ENCODE measurements at regions not wholly inside any gene's neighbourhood (a gene's known extent, or its start where the extent isn't known, plus 50 kb on each side); places are given as distances from the start of the nearest gene placed in this dataset.
"Not testable (repeated sequence)": the region's sequence is repeated elsewhere in the genome, so short reads cannot be mapped to it uniquely, and the experiment has no call there.

DNA sequence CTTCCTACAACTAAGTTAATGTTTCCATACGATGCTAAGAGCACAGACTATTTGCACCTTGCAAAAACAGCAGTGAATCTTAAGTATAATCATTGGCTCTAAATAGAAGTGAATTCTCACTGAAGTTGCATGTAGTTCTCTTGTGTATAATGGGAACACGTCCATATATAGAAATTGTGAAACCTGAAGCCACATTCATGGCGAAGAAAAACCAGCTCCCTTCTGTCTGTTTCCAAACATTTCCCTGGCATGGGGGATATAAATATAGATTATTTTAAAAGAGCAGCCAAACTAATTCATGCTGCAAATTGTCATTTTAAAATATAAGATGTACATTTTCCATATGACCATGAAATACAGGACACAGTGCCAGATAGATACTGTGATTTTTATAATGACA, 71.1 kb downstream of the TRAM1L1 start:
- TF ChIP-seq Cebpa-rat (IDR thresholded peaks at IDR 0.05) = no peak
- no peak overlapping the region for H3K9ac ChIP-seq
- H3K4me1 ChIP-seq = no peaks in the 10 kb centered on the region
- H3K27ac ChIP-seq = no peak overlapping the region
- H3K27me3 ChIP-seq = no peaks in the 10 kb centered on the region
- no peaks in the 10 kb centered on the region for H4K20me1 ChIP-seq
- no peaks in the 10 kb centered on the region for H3K9me3 ChIP-seq
- no peak overlapping the region for H3K4me3 ChIP-seq
- H3K36me3 ChIP-seq = no peaks in the 10 kb centered on the region
- no peak overlapping the region for H3K4me2 ChIP-seq

DNA sequence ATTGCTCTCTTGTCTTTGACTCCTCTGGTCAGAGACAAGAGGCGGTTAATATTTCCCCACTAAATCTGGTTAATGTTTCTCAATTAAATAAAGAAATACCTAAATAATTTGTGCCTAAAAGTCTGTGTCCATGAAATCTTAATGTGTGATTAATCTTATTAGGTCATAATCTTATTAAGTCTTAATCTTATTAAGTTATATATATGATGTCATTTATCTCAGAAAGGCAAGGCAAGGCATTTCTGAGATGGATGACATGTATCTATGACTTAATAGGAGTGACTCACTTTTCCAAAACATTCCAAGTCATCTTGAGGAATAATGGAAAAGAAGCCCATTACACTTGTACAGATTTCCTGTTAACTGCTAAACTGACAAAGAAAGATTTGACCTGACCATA, 74.7 kb downstream of the TRAM1L1 start:
- TF ChIP-seq Cebpa-rat (IDR thresholded peaks at IDR 0.05) = no peak
- H3K4me1 ChIP-seq = no peaks in the 10 kb centered on the region
- no peaks in the 10 kb centered on the region for H4K20me1 ChIP-seq
- no peaks in the 10 kb centered on the region for H3K9me3 ChIP-seq
- H3K9ac ChIP-seq = no peak overlapping the region
- H3K4me2 ChIP-seq = no peak overlapping the region
- H3K36me3 ChIP-seq = no peaks in the 10 kb centered on the region
- no peak overlapping the region for H3K4me3 ChIP-seq
- H3K27ac ChIP-seq = no peak overlapping the region
- H3K27me3 ChIP-seq = no peaks in the 10 kb centered on the region

DNA sequence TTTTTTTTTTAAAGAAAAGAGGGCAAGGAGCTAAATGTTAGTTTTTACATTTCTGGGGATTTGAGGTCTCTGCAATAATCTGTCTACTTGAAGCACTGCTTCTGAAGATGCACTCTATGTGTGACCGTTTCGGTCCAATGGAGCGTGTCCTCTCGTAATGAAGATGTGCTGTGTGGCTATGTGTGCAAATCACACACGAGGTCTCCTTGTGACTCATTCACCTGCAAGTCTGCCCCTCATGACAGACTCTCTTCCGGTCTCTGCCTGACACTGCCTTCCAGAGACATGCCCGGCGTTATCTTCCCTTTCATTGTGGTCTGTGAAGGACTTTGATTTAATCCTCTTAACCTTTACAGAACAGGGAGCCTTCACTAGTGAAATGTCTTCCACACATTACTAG, 84.3 kb downstream of the TRAM1L1 start:
- Histone ChIP-seq H3K4me2 (peak overlapping the region; percentile 4; the same call in 1 of the 2 replicates), H3K4me3 (no peak overlapping the region), H3K4me1 (peaks cover 9% of the 10 kb centered on the region), H3K36me3 (no peaks in the 10 kb centered on the region), H3K27ac (no peak overlapping the region), H3K9me3 (no peaks in the 10 kb centered on the region), H3K9ac (no peak overlapping the region), H4K20me1 (no peaks in the 10 kb centered on the region), H3K27me3 (no peaks in the 10 kb centered on the region)
- no peak for TF ChIP-seq Cebpa-rat (IDR thresholded peaks at IDR 0.05)

DNA sequence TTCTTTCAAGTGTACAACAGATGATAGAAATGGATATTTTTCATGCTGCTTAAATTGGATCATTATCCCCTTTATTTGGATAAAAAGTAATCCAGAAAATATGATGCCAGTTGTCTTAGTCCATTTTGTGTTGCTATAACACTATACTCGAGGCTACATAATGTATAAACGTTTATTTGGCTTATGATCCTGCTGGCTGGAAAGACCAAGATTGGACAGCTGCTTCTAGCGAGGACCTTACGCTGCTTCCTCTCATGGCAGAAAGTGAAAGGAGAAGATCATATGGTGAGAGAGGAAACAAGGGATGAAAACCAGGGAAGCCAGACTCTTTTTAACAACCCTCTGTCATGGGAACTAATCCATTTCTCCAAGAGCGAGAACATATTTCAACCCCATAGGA, 102.7 kb downstream of the TRAM1L1 start:
- Histone ChIP-seq H4K20me1 (no peaks in the 10 kb centered on the region), H3K4me1 (no peaks in the 10 kb centered on the region), H3K4me3 (no peak overlapping the region), H3K36me3 (no peaks in the 10 kb centered on the region), H3K27me3 (no peaks in the 10 kb centered on the region), H3K4me2 (no peak overlapping the region), H3K9ac (no peak overlapping the region), H3K27ac (no peak overlapping the region), H3K9me3 (no peaks in the 10 kb centered on the region)
- TF ChIP-seq Cebpa-rat (IDR thresholded peaks at IDR 0.05) = no peak

DNA sequence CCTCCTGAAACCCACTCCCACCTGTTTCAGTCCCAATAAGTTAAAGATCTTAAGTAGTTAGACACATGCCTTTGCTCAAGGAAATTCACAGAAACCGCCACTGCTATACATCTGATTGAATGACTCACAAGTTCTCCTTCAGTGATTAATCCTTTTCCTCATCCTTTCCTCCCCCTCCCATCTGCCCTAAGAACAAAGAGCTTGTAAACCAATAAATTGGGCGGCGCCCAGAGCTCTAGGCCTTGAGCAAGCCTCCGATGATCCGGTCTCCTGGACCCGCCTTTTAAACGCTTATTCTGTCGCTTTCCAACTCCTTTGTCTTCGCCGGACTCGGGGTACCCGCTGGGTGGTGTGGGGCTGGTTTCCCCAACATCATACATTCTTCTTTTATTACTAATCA, 104.9 kb downstream of the TRAM1L1 start:
- H3K36me3 ChIP-seq, H3K9me3 ChIP-seq, H3K4me3 ChIP-seq: not testable (repeated sequence)

DNA sequence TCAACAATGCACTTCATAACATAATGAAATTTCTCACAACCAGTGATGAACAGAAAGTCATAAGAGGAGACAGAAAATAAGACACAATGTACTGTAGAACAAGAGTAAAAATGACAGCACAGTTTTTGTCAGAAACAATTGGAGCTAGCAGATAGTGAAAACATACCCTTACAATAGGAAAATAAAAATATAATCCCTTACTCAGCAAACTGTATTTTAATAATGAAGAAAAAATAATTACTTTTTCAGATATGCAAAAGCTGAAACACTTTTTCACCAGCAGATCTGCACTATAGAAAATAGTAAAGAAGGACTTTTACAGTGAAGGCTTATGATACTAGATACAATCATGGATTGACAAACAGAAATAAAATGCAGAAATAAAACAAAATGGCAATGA, 126.3 kb downstream of the TRAM1L1 start:
- Histone ChIP-seq H3K9ac (no peak overlapping the region), H3K4me1 (no peaks in the 10 kb centered on the region), H3K9me3 (no peaks in the 10 kb centered on the region), H3K4me3 (no peak overlapping the region), H3K36me3 (no peaks in the 10 kb centered on the region), H3K27ac (no peak overlapping the region), H3K4me2 (no peak overlapping the region), H4K20me1 (no peaks in the 10 kb centered on the region), H3K27me3 (no peaks in the 10 kb centered on the region)
- no peak for TF ChIP-seq Cebpa-rat (IDR thresholded peaks at IDR 0.05)

More for the DNA sequence above, 104.9 kb downstream of the TRAM1L1 start:
- H3K4me2 ChIP-seq, H3K27ac ChIP-seq, H4K20me1 ChIP-seq, H3K4me1 ChIP-seq, H3K27me3 ChIP-seq, H3K9ac ChIP-seq: not testable (repeated sequence)

DNA sequence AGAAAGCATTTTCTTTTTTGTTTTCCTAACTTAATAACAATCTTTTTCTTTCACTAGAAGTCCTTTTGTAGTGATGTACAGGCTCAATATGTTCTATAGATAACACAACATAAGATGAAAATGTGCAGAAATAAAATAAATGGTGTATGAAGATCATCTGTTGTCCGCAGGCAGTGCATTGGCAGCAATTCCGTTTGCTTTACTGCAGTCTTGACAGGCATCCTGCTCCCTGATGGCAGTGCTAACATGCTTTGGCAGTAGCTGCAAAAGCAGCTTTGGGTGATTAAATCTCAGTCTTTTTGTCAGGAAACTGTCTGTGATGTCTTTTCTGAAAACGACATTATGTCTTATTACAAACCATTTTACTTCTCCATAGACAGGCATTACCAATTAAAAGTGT, 131.4 kb downstream of the TRAM1L1 start:
- no peak for TF ChIP-seq Cebpa-rat (IDR thresholded peaks at IDR 0.05)
- no peaks in the 10 kb centered on the region for H4K20me1 ChIP-seq
- H3K4me2 ChIP-seq = no peak overlapping the region
- no peak overlapping the region for H3K4me3 ChIP-seq
- no peak overlapping the region for H3K9ac ChIP-seq
- H3K4me1 ChIP-seq = no peaks in the 10 kb centered on the region
- H3K9me3 ChIP-seq = no peaks in the 10 kb centered on the region
- H3K36me3 ChIP-seq = no peaks in the 10 kb centered on the region
- H3K27ac ChIP-seq = no peak overlapping the region
- H3K27me3 ChIP-seq = no peaks in the 10 kb centered on the region

DNA sequence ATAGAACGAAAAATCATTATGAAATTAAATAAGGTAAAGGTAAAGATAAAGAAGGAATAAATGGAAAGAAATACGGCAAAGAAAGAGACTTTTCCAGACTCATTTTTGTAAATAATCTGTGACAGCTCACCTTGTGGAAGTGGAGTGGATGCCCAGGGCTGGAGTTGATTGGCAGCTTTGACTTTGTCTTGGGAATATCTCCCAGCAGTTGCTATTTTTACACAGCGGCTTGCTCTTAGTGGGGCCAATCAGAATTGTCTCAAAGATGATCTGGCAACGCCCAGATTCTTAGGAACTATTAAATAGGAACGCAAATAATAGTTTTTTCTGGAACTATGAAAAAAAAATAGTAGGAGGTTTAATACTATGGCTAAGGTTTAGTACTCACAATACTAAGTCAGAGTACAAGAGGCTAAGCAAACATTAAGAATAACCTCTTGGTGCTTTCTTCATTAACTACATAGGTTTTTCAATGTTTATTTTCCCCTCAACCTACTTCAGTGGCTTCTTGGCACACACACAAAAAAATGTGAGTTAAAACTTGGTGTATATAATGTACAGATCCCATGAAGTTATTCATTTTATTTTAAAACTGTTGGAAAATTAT, 132.7 kb downstream of the TRAM1L1 start:
- Histone ChIP-seq H3K27me3 (no peaks in the 10 kb centered on the region), H3K36me3 (no peaks in the 10 kb centered on the region), H3K9ac (no peak overlapping the region), H3K4me1 (no peaks in the 10 kb centered on the region), H3K27ac (no peak overlapping the region), H3K4me3 (no peak overlapping the region), H3K4me2 (no peak overlapping the region), H3K9me3 (no peaks in the 10 kb centered on the region), H4K20me1 (no peaks in the 10 kb centered on the region)
- TF ChIP-seq Cebpa-rat (IDR thresholded peaks at IDR 0.05) = no peak

DNA sequence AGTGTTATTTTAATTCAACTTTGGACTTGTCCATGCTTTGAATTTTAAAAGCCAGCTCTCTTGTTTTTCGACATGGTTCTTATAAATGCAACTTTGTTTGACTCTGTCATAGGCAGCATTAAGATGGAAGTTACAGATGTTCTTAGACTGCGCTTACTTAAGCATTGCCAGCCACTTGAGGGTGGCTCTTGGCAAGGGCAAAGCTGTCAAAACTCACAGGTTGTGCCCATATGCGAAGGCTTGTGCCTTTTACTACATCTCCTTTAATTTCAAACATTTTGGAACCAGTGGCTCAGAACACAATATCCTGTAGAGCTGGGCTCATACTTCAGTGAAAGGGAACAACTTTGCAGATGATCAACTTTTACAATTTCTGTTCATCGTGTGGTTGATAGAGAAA, 135.5 kb downstream of the TRAM1L1 start:
- Histone ChIP-seq H3K4me3 (no peak overlapping the region), H4K20me1 (no peaks in the 10 kb centered on the region), H3K9ac (no peak overlapping the region), H3K27me3 (no peaks in the 10 kb centered on the region), H3K27ac (no peak overlapping the region), H3K36me3 (no peaks in the 10 kb centered on the region), H3K9me3 (no peaks in the 10 kb centered on the region), H3K4me2 (no peak overlapping the region), H3K4me1 (peaks cover 6% of the 10 kb centered on the region)
- TF ChIP-seq Cebpa-rat (IDR thresholded peaks at IDR 0.05) = no peak

DNA sequence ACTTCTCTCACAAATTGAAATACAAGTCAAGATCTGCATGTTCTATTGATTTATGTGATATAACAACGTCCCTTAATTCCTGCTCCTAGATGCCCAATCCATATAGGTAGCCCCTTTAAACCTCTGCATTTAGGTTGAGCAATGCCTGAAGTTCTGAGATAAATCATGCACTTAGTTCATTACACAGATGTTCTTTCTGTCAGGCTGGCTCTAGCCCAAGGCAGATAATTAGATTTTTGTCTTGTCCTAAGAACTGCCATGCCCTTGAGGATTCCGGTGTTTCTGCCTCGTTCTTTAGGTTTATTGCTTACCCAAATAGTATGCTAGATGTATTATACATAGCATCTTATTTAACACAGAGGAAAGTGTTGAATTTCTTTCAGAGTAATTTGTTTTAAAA, 143.1 kb downstream of the TRAM1L1 start:
- Histone ChIP-seq H3K36me3 (no peaks in the 10 kb centered on the region), H3K9me3 (no peaks in the 10 kb centered on the region), H3K4me3 (no peak overlapping the region), H3K4me2 (no peak overlapping the region), H3K27me3 (no peaks in the 10 kb centered on the region), H3K27ac (no peak overlapping the region), H3K4me1 (peaks cover 6% of the 10 kb centered on the region), H3K9ac (no peak overlapping the region), H4K20me1 (no peaks in the 10 kb centered on the region)
- TF ChIP-seq Cebpa-rat (IDR thresholded peaks at IDR 0.05) = no peak

DNA sequence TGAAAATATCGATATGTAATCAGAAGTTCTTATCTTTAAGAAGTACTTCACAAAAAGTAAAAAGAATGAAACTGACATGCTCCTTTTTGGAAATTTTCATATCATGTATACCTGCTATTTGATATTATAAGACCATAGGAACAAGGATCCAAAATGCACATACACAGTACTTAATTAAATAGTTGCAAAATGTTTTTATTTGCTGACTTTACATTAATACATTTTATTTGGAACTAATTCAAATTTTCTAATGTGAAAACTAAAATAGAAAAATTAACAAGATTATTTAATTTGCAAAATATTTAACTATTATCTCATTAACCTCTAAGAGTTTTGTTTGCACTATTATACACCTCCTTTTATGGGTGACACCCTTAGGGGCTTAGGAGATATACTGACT, 155.0 kb downstream of the TRAM1L1 start:
- Histone ChIP-seq H3K36me3 (no peaks in the 10 kb centered on the region), H3K4me1 (no peaks in the 10 kb centered on the region), H3K4me3 (no peak overlapping the region), H3K4me2 (no peak overlapping the region), H3K27me3 (no peaks in the 10 kb centered on the region), H3K27ac (no peak overlapping the region), H3K9ac (no peak overlapping the region), H4K20me1 (no peaks in the 10 kb centered on the region), H3K9me3 (peaks cover 6% of the 10 kb centered on the region; the same call in 1 of the 2 replicates)
- no peak for TF ChIP-seq Cebpa-rat (IDR thresholded peaks at IDR 0.05)

Measured in BLaER1 (cell line).